GM23338 (cell line): ENCODE measurements at regions not wholly inside any gene's neighbourhood (a gene's known extent, or its start where the extent isn't known, plus 50 kb on each side); places are given as distances from the start of the nearest gene placed in this dataset.

Source experiments
- ATAC-seq: fragments of 200-7000 bp; cut with Tn5 transposase; 3 replicates; pipeline ENCODE4 v1.9.1; 2020
- DNase-seq: peaks from one replicate; pipeline ENCODE4 v3.0.0-alpha.2; 2015; ENCODE audit warnings: low spot score
- H2AFZ ChIP-seq: fragments of 200-600 bp; sonication (generic); 2 replicates; pipeline ENCODE4 v1.8.0; 2016; ENCODE audit warnings: antibody characterized with exemption, mild to moderate bottlenecking, moderate library complexity
- H3F3A ChIP-seq: fragments of 200-600 bp; sonication (generic); replicated peaks from 2 replicates; pipeline ENCODE4 v1.8.0; 2017; ENCODE audit warnings: antibody characterized with exemption, mixed run types, low read depth
- H3K27ac ChIP-seq: fragments of 200-600 bp; sonication (generic); 2 replicates; pipeline ENCODE4 v1.6.1; 2016; ENCODE audit warnings: low read depth
- H3K27me3 ChIP-seq: fragments of 200-600 bp; sonication (generic); 2 replicates; pipeline ENCODE4 v1.8.0; 2016; ENCODE audit warnings: mild to moderate bottlenecking, mixed run types, moderate library complexity; ENCODE audit not compliant: insufficient read depth
- H3K36me3 ChIP-seq: fragments of 200-600 bp; sonication (generic); 2 replicates; pipeline ENCODE4 v1.8.0; 2016; ENCODE audit warnings: mild to moderate bottlenecking; ENCODE audit not compliant: insufficient read depth
- H3K4me1 ChIP-seq: fragments of 200-600 bp; sonication (generic); 2 replicates; pipeline ENCODE4 v1.8.0; 2016; ENCODE audit warnings: mild to moderate bottlenecking, moderate library complexity; ENCODE audit not compliant: insufficient read depth
- H3K4me2 ChIP-seq: fragments of 200-600 bp; sonication (generic); 2 replicates; pipeline ENCODE4 v1.7.1; 2017; ENCODE audit warnings: mixed run types
- H3K4me3 ChIP-seq: fragments of 200-600 bp; sonication (generic); 2 replicates; pipeline ENCODE4 v1.6.1; 2016; ENCODE audit warnings: mixed run types
- H3K79me2 ChIP-seq: fragments of 200-600 bp; sonication (generic); replicated peaks from 2 replicates; pipeline ENCODE4 v1.8.0; 2017; ENCODE audit warnings: mild to moderate bottlenecking; ENCODE audit not compliant: insufficient read depth
- H3K9me2 ChIP-seq: fragments of 200-600 bp; sonication (generic); 2 replicates; pipeline ENCODE4 v1.8.0; 2017; ENCODE audit not compliant: insufficient read depth
- H4K20me1 ChIP-seq: fragments of 200-600 bp; sonication (generic); replicated peaks from 2 replicates; pipeline ENCODE4 v1.8.0; 2017; ENCODE audit warnings: mild to moderate bottlenecking; ENCODE audit not compliant: insufficient read depth
- H3K27ac Mint-ChIP-seq: 2 replicates; pipeline ENCODE4 v1.8.0; 2020; ENCODE audit warnings: inconsistent platforms, mild to moderate bottlenecking, moderate library complexity, mixed read lengths
- H3K27me3 Mint-ChIP-seq: 3 replicates; pipeline ENCODE4 v1.8.0; 2022; ENCODE audit warnings: low read depth, mild to moderate bottlenecking, moderate library complexity, mixed read lengths, inconsistent platforms; ENCODE audit not compliant: insufficient read depth, poor library complexity
- H3K36me3 Mint-ChIP-seq: 3 replicates; pipeline ENCODE4 v1.8.0; 2021; ENCODE audit warnings: low read depth, mild to moderate bottlenecking, inconsistent platforms, moderate library complexity, mixed read lengths
- H3K4me1 Mint-ChIP-seq: 3 replicates; pipeline ENCODE4 v1.8.0; 2020; ENCODE audit warnings: mild to moderate bottlenecking, inconsistent platforms, mixed read lengths
- H3K4me3 Mint-ChIP-seq: 3 replicates; pipeline ENCODE4 v1.8.0; 2021; ENCODE audit warnings: moderate library complexity, mild to moderate bottlenecking, inconsistent platforms, mixed read lengths
- H3K9me3 Mint-ChIP-seq: 3 replicates; pipeline ENCODE4 v1.8.0; 2020; ENCODE audit warnings: moderate library complexity, mild to moderate bottlenecking, inconsistent platforms, mixed read lengths
- ETS1 ChIP-seq: IDR thresholded peaks from 2 replicates; pipeline ENCODE4 v1.6.1; 2016; ENCODE audit warnings: antibody characterized with exemption
- EZH2 ChIP-seq: fragments of 200-600 bp; sonication (generic); IDR thresholded peaks from one replicate; pipeline ENCODE4 v1.8.0; 2017; ENCODE audit warnings: antibody characterized with exemption, mild to moderate bottlenecking, low read depth; ENCODE audit not compliant: unreplicated experiment
- JUNB ChIP-seq: IDR thresholded peaks from one replicate; pipeline ENCODE4 v1.6.1; 2016; ENCODE audit warnings: antibody characterized with exemption; ENCODE audit not compliant: unreplicated experiment
- NANOG ChIP-seq: IDR thresholded peaks from 2 replicates; pipeline ENCODE4 v1.6.1; 2016; ENCODE audit warnings: antibody characterized with exemption, borderline replicate concordance
- POLR2AphosphoS5 ChIP-seq: IDR thresholded peaks from 2 replicates; pipeline ENCODE4 v1.6.1; 2016; ENCODE audit warnings: antibody characterized with exemption, low read depth
- ZNF462 ChIP-seq: fragments of 250-450 bp; sonication (Bioruptor Pico); IDR thresholded peaks from 2 replicates; pipeline ENCODE4 v1.5.0; 2020; ENCODE audit warnings: mild to moderate bottlenecking, moderate library complexity

- H3K4me3 Mint-ChIP-seq = no peak overlapping the region
- TF ChIP-seq EZH2 (no peak), ZNF462 (CRISPR knock-in tag) (no peak), ETS1 (no peak), POLR2AphosphoS5 (no peak), JUNB (no peak), NANOG (no peak)
- Histone ChIP-seq H3F3A (no peaks in the 10 kb centered on the region), H3K4me1 (no peaks in the 10 kb centered on the region), H3K27ac (no peak overlapping the region), H3K79me2 (no peaks in the 10 kb centered on the region), H3K4me3 (no peak overlapping the region), H4K20me1 (no peaks in the 10 kb centered on the region), H3K4me2 (no peak overlapping the region), H3K9me2 (0 out of 2 replicates have a peak, but pooled peaks cover 6% of the 10 kb centered on the region), H2AFZ (no peak overlapping the region), H3K27me3 (no peaks in the 10 kb centered on the region), H3K36me3 (no peaks in the 10 kb centered on the region)
- DNase-seq (no peak), ATAC-seq (no peak)
- peaks cover 1% of the 10 kb centered on the region for H3K27me3 Mint-ChIP-seq
- peaks cover 21% of the 10 kb centered on the region; the same call in 2 of the 3 replicates for H3K9me3 Mint-ChIP-seq
- H3K36me3 Mint-ChIP-seq = no peaks in the 10 kb centered on the region
- H3K4me1 Mint-ChIP-seq = no peaks in the 10 kb centered on the region
- H3K27ac Mint-ChIP-seq = peak overlapping the region; percentile 31; the same call in 1 of the 2 replicates
These were observed 89.3 kb upstream of the GPC1 start for GRCh38 chr2:240346015-240346752.
